Thymus (tissue), 11 donors: ENCODE measurements at regions not wholly inside any gene's neighbourhood (a gene's known extent, or its start where the extent isn't known, plus 50 kb on each side); places are given as distances from the start of the nearest gene placed in this dataset.

Experiments used
- DNase-seq, 9 donors: peaks; one replicate each; pipeline ENCODE4 v3.0.0-alpha.2; 2013; ENCODE audit warnings: low spot score in 9 of 9, low read depth in 6 of 9, missing footprints in 1 of 9
- H3K27ac ChIP-seq, 2 donors: one replicate each; pipeline ENCODE4 v1.5.1; 2013; ENCODE audit warnings: control low read depth in 1 of 2, low read depth in 1 of 2, low read length in 1 of 2, mild to moderate bottlenecking in 1 of 2, moderate library complexity in 1 of 2
- H3K27me3 ChIP-seq, 2 donors: one replicate each; pipeline ENCODE4 v1.5.1; 2013; ENCODE audit warnings: low read length in 1 of 2; ENCODE audit not compliant: control insufficient read depth in 2 of 2, insufficient read depth in 1 of 2
- H3K36me3 ChIP-seq, 2 donors: one replicate each; pipeline ENCODE4 v1.5.1; 2013; ENCODE audit warnings: low read length in 1 of 2, mild to moderate bottlenecking in 1 of 2, moderate library complexity in 1 of 2; ENCODE audit not compliant: control insufficient read depth in 2 of 2, insufficient read depth in 2 of 2
- H3K4me1 ChIP-seq, 2 donors: one replicate each; pipeline ENCODE4 v1.5.1; 2013; ENCODE audit warnings: low read length in 2 of 2; ENCODE audit not compliant: control insufficient read depth in 2 of 2, insufficient read depth in 2 of 2
- H3K4me3 ChIP-seq, 2 donors: one replicate each; pipeline ENCODE4 v1.5.1; 2013; ENCODE audit warnings: low read length in 2 of 2, control low read depth in 1 of 2, mild to moderate bottlenecking in 1 of 2
- H3K9me3 ChIP-seq, 2 donors: one replicate each; pipeline ENCODE4 v1.5.1; 2013; ENCODE audit warnings: low read length in 1 of 2, mild to moderate bottlenecking in 1 of 2; ENCODE audit not compliant: control insufficient read depth in 2 of 2, insufficient read depth in 1 of 2
- WGBS: extraction: QIAGEN DNeasy Blood & Tissue Kit; methylation state at CpG from one replicate; pipeline ENCODE4 v1.1.7; 2013; 5-methylcytosine and 5-hydroxymethylcytosine counted together
- donor health status: healthy.

DNA sequence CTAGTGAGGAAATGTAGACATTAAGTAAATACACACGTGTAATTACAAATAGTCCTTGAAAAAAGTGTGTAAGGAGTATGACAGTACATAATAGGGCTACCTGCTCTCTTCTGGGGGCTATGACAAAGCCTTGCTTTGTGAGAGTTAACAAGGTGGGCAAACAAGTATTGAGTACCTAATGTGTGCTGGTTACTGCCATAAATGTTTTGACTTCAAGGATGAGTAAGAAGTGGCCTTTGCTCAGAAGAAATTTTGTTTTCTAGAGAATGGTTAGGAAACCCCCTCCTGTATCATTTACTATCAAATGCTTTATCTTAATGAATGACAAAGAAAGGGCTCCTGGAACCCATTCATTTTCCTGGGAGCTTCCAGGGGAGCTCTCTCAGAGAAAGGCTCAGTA lies 167.0 kb upstream of the CASK start:
- H3K4me3 ChIP-seq = no peak overlapping the region
- H3K27ac ChIP-seq = no peak overlapping the region
- no peak for DNase-seq
- no peaks in the 10 kb centered on the region for H3K9me3 ChIP-seq
- 97% methylated on average over 1 of the region's 1 CpG for WGBS
- no peaks in the 10 kb centered on the region for H3K36me3 ChIP-seq
- H3K27me3 ChIP-seq = no peaks in the 10 kb centered on the region
- peaks cover 0 to 4% of the 10 kb centered on the region in 2 donors for H3K4me1 ChIP-seq

DNA sequence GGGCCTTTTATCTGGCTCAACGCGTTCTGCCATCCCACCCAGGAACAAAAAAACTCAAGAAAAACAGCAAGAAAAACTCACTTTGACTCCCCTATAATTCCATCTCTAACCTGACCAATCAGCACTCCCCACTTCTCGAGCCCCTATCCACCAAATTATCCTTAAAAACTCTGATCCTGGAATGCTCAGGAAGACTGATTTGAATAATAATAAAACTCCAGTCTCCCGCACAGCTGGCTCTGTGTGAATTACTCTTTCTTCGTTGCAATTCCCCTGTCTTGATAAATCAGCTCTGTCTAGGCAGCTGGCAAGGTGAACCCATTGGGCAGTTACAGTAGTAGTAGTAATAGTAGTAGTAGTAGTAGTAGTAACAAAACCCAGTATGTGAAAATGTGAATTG lies 165.7 kb upstream of the CASK start:
- no peak for DNase-seq
- 97% methylated on average over 5 of the region's 5 CpGs for WGBS
- no peak overlapping the region for H3K27ac ChIP-seq
- peaks cover 0 to 4% of the 10 kb centered on the region in 2 donors for H3K4me1 ChIP-seq
- no peaks in the 10 kb centered on the region for H3K36me3 ChIP-seq
- no peaks in the 10 kb centered on the region for H3K27me3 ChIP-seq
- no peak overlapping the region for H3K4me3 ChIP-seq
- no peaks in the 10 kb centered on the region for H3K9me3 ChIP-seq

DNA sequence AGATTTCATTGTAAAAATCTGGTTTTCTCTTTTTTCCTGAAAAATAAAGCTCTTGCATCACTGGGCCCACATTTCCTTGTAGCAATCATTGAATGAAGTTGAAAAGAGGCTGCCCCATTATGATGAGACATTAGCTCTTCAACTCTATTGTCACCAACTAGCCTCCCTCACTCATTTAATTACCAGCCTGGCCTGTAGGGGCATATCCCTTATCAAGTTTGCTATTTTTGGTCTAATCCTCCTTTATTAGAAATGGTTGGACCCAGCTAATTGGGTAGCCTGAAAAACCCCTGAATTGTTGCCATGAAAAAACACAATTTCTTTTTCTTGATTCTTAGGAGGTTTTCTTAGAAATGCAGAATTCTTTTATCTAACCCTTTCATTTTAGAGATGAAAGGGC lies 164.6 kb upstream of the CASK start:
- Histone ChIP-seq H3K27me3 (no peaks in the 10 kb centered on the region), H3K4me1 (no peaks in the 10 kb centered on the region)

DNA sequence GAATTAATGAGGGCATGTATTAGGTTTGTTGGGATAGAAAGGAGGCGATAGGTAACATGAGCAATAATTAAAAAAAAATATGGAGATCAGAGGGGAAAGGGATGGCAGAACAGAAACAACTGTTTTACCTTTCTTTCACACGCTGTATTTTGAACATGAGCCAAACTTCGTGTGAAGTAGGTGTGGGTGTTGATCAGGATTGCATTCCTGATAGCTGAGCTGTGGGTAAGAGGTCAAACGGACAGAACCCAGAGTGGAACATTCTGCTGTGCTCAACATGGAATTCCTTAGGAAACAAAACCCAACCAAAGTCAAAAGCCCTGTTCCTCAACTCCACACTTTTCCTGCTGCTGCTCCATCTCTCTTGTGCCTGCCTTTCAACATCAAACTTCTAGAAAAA lies 162.5 kb upstream of the CASK start:
- Histone ChIP-seq H3K27ac (no peak overlapping the region), H3K9me3 (no peaks in the 10 kb centered on the region), H3K4me3 (no peak overlapping the region), H3K4me1 (no peaks in the 10 kb centered on the region), H3K36me3 (no peaks in the 10 kb centered on the region), H3K27me3 (no peaks in the 10 kb centered on the region)
- no peak for DNase-seq
- WGBS = 97% methylated on average over 4 of the region's 4 CpGs

More for the DNA sequence above, 164.6 kb upstream of the CASK start:
- Histone ChIP-seq H3K27ac (no peak overlapping the region), H3K4me3 (no peak overlapping the region), H3K9me3 (no peaks in the 10 kb centered on the region), H3K36me3 (no peaks in the 10 kb centered on the region)
- no peak for DNase-seq

DNA sequence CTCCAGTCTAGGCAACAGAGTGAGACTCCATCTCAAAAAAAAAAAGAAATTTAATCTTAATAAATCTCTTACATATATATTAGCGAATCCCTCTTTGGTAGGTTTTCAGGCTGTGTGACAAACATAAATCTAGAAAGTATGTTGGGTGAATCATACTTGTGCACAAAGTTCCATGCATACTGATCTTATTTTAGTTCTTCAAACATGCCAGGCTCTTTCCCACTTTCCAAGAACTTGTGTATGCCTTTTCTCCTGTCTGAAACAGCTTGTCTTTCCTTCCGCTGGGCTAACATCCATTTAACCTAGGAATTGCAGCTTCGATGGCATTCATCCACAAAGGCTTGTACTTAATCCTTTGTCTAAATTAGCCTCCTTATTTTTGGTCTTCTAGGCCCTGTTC lies 156.6 kb upstream of the CASK start:
- Histone ChIP-seq H3K9me3 (no peaks in the 10 kb centered on the region), H3K4me1 (no peaks in the 10 kb centered on the region), H3K27me3 (no peaks in the 10 kb centered on the region), H3K4me3 (no peak overlapping the region), H3K36me3 (no peaks in the 10 kb centered on the region), H3K27ac (no peak overlapping the region)
- 96% methylated on average over 3 of the region's 3 CpGs for WGBS
- DNase-seq = no peak

DNA sequence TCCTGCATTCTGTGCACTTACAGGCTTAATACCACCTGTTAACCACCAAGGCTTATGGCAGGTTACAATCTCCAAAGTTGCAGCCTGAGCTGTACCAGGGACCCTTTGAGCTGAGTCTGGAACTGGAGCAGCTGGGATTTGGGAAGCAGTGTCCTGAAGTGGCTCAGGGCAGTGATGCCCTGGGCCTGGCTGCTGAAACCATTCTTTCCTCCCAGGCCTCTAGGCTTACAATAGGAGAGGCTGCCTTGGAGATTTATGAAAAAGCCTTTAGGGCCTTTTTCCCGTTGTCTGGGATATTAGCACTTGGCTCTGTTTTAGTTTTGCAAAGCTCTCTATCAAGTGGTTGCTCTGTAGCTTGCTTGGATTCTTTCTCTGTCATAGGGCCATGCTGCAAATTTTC lies 154.3 kb upstream of the CASK start:
- 100% methylated on average over 1 of the region's 1 CpG for WGBS
- no peaks in the 10 kb centered on the region for H3K4me1 ChIP-seq
- DNase-seq = no peak
- H3K27ac ChIP-seq = no peak overlapping the region
- H3K27me3 ChIP-seq = no peaks in the 10 kb centered on the region
- no peak overlapping the region for H3K4me3 ChIP-seq
- H3K36me3 ChIP-seq = no peaks in the 10 kb centered on the region
- no peaks in the 10 kb centered on the region for H3K9me3 ChIP-seq

DNA sequence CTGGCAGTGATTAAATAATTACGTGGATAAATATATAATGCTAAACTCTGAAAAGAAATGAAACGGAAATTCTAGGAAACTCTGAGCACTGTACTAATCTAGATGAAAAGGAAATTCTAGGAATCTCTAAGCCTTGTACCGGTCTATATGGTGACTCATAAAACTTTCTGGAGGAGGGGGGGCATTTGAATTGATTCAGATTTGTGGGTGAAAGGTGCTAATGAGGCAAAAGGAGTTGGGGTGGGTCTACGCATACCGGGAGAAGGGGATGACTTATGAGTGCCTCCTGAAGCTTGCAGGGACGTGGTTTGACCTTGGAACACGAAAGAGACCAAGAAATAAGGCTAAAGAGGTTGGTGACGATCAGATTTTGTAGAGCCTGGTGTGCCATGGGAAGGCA lies 151.7 kb upstream of the CASK start:
- Histone ChIP-seq H3K27me3 (no peaks in the 10 kb centered on the region), H3K27ac (no peak overlapping the region), H3K9me3 (no peaks in the 10 kb centered on the region), H3K4me3 (no peak overlapping the region), H3K4me1 (no peaks in the 10 kb centered on the region), H3K36me3 (no peaks in the 10 kb centered on the region)
- WGBS = 94% methylated on average over 8 of the region's 8 CpGs
- DNase-seq = no peak

DNA sequence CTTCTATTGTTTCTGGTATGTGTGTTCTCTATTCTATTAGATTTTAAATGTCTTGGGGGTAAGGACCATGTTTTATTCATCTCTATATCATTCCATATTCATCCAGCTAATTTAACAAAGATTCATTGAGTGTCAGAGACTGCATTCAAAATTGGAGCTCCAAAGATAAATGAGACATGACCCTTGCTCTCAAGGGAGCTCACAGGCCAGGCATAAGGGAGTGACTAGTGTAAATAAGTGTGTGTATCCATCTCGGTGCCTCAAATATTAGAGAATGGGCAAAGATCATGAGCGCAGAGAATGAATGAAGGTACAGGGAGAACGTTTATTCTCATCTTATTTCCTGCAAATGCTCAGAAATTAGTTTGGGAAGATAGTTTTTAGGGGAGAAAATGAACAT lies 150.1 kb upstream of the CASK start:
- H3K27ac ChIP-seq = no peak overlapping the region
- no peaks in the 10 kb centered on the region for H3K4me1 ChIP-seq
- no peak for DNase-seq
- no peak overlapping the region for H3K4me3 ChIP-seq
- H3K36me3 ChIP-seq = no peaks in the 10 kb centered on the region
- H3K9me3 ChIP-seq = no peaks in the 10 kb centered on the region
- 98% methylated on average over 3 of the region's 3 CpGs for WGBS
- H3K27me3 ChIP-seq = no peaks in the 10 kb centered on the region

DNA sequence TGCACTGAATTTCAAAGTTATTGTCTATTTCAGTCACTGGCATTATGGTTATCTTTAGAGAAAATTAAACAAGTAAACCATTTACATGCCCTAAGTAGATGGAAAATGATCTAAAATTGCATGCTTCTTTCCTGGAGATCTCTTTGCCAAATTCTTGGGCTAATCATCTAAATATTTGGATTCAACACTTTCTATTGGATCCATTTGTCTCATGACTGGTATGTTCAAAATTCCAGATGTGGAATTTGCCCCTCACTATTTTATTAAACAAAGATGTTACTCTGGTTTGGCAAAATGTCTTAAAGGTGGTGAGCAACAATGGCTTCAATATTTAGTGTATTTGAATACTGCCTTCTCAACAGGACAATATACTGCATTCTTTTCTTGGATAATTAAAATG lies 147.5 kb upstream of the CASK start:
- DNase-seq = no peak
- Histone ChIP-seq H3K36me3 (no peaks in the 10 kb centered on the region), H3K9me3 (no peaks in the 10 kb centered on the region), H3K27ac (no peak overlapping the region), H3K4me3 (no peak overlapping the region), H3K27me3 (no peaks in the 10 kb centered on the region), H3K4me1 (no peaks in the 10 kb centered on the region)

DNA sequence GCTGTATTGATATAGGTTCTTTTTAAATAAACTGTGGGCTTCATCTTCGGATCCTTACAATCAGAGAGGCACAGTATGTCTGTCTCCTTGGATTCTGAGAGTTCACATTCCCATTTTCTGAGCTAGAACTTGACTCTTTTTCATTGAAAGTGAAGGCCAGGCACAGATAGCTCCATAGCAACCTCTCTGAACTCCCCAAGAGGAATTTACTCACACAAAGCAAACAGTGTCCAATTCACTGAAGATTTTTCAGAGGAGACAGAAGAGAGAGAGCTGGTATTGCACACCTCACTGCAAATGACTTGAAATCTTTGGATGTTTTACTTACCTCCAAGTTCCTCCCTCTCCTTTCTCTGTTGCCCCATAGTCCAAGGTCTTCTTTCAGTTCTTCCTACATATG lies 130.9 kb upstream of the CASK start:
- H3K36me3 ChIP-seq = no peaks in the 10 kb centered on the region
- H3K27ac ChIP-seq = no peak overlapping the region
- no peaks in the 10 kb centered on the region for H3K9me3 ChIP-seq
- no peaks in the 10 kb centered on the region for H3K27me3 ChIP-seq
- no peak overlapping the region for H3K4me3 ChIP-seq
- no peak for DNase-seq
- H3K4me1 ChIP-seq = no peaks in the 10 kb centered on the region
- 97% methylated on average over 1 of the region's 1 CpG for WGBS
